ENCODE measurements at regions not wholly inside any gene's neighbourhood (a gene's known extent, or its start where the extent isn't known, plus 50 kb on each side); places are given as distances from the start of the nearest gene placed in this dataset.

GRCh38 chr5:135134691-135135381 is 100.8 kb upstream of the PITX1 start:
- TF ChIP-seq CTCF (IDR thresholded peaks at IDR 0.05) (no peak), POLR2A (IDR thresholded peaks at IDR 0.05) (no peak)

All from lower leg skin (tissue), 3 donors.